ENCODE measurements at regions not wholly inside any gene's neighbourhood (a gene's known extent, or its start where the extent isn't known, plus 50 kb on each side); places are given as distances from the start of the nearest gene placed in this dataset.

GRCh38 chr10:78162853-78163252 lies 129.2 kb downstream of the RPS24 start:
- no peak overlapping the region for H3K4me3 ChIP-seq (ENCODE audit: low read length)
- peaks cover 6% of the 10 kb centered on the region for H3K9me3 ChIP-seq (ENCODE audit: control insufficient read depth, low read length)
- H3K27me3 ChIP-seq (replicated peaks; ENCODE audit: control insufficient read depth, insufficient read depth, low read length): peaks cover 7% of the 10 kb centered on the region
- H3K36me3 ChIP-seq (ENCODE audit: control insufficient read depth, insufficient read depth, low read length, severe bottlenecking): no peaks in the 10 kb centered on the region
- DNase-seq (ENCODE audit: low read depth): no peak
- no peak overlapping the region for H3K9ac ChIP-seq (ENCODE audit: low read length)
- no peaks in the 10 kb centered on the region for H3K4me1 ChIP-seq (ENCODE audit: control insufficient read depth, insufficient read depth, low read length)

GRCh38 chr10:78164702-78165101 lies 131.0 kb downstream of the RPS24 start:
- H3K36me3 ChIP-seq (ENCODE audit: control insufficient read depth, insufficient read depth, low read length, severe bottlenecking): no peaks in the 10 kb centered on the region
- H3K4me1 ChIP-seq (ENCODE audit: control insufficient read depth, insufficient read depth, low read length): peaks cover 3% of the 10 kb centered on the region
- peaks cover 6% of the 10 kb centered on the region for H3K9me3 ChIP-seq (ENCODE audit: control insufficient read depth, low read length)
- H3K4me3 ChIP-seq (ENCODE audit: low read length): no peak overlapping the region
- peaks cover 7% of the 10 kb centered on the region for H3K27me3 ChIP-seq (replicated peaks; ENCODE audit: control insufficient read depth, insufficient read depth, low read length)
- H3K9ac ChIP-seq (ENCODE audit: low read length): no peak overlapping the region
- no peak for DNase-seq (ENCODE audit: low read depth)

GRCh38 chr10:78165172-78165571 lies 131.5 kb downstream of the RPS24 start:
- Histone ChIP-seq H3K9me3 (ENCODE audit: control insufficient read depth, low read length) (peaks cover 6% of the 10 kb centered on the region), H3K27me3 (replicated peaks; ENCODE audit: control insufficient read depth, insufficient read depth, low read length) (peaks cover 7% of the 10 kb centered on the region), H3K4me1 (ENCODE audit: control insufficient read depth, insufficient read depth, low read length) (peaks cover 7% of the 10 kb centered on the region), H3K9ac (ENCODE audit: low read length) (no peak overlapping the region), H3K4me3 (ENCODE audit: low read length) (no peak overlapping the region), H3K36me3 (ENCODE audit: control insufficient read depth, insufficient read depth, low read length, severe bottlenecking) (no peaks in the 10 kb centered on the region)
- DNase-seq (ENCODE audit: low read depth): no peak

- Histone ChIP-seq H3K36me3 (ENCODE audit: control insufficient read depth, insufficient read depth, low read length, severe bottlenecking) (no peaks in the 10 kb centered on the region), H3K9ac (ENCODE audit: low read length) (no peak overlapping the region), H3K9me3 (ENCODE audit: control insufficient read depth, low read length) (peaks cover 6% of the 10 kb centered on the region), H3K27me3 (replicated peaks; ENCODE audit: control insufficient read depth, insufficient read depth, low read length) (peaks cover 7% of the 10 kb centered on the region), H3K4me3 (ENCODE audit: low read length) (no peak overlapping the region), H3K4me1 (ENCODE audit: control insufficient read depth, insufficient read depth, low read length) (peaks cover 11% of the 10 kb centered on the region)
- no peak for DNase-seq (ENCODE audit: low read depth)
Observed at GRCh38 chr10:78165617-78166016, 132.0 kb downstream of the RPS24 start.

GRCh38 chr10:78166261-78166660 lies 132.6 kb downstream of the RPS24 start:
- peaks cover 11% of the 10 kb centered on the region for H3K4me1 ChIP-seq (ENCODE audit: control insufficient read depth, insufficient read depth, low read length)
- no peaks in the 10 kb centered on the region for H3K36me3 ChIP-seq (ENCODE audit: control insufficient read depth, insufficient read depth, low read length, severe bottlenecking)
- H3K9ac ChIP-seq (ENCODE audit: low read length): no peak overlapping the region
- H3K4me3 ChIP-seq (ENCODE audit: low read length): no peak overlapping the region
- peaks cover 7% of the 10 kb centered on the region for H3K27me3 ChIP-seq (replicated peaks; ENCODE audit: control insufficient read depth, insufficient read depth, low read length)
- DNase-seq (ENCODE audit: low read depth): no peak
- H3K9me3 ChIP-seq (ENCODE audit: control insufficient read depth, low read length): peaks cover 6% of the 10 kb centered on the region

- Histone ChIP-seq H3K4me3 (ENCODE audit: low read length) (no peak overlapping the region), H3K36me3 (ENCODE audit: control insufficient read depth, insufficient read depth, low read length, severe bottlenecking) (no peaks in the 10 kb centered on the region), H3K9ac (ENCODE audit: low read length) (no peak overlapping the region), H3K4me1 (ENCODE audit: control insufficient read depth, insufficient read depth, low read length) (peaks cover 11% of the 10 kb centered on the region), H3K9me3 (ENCODE audit: control insufficient read depth, low read length) (no peaks in the 10 kb centered on the region), H3K27me3 (replicated peaks; ENCODE audit: control insufficient read depth, insufficient read depth, low read length) (peaks cover 6% of the 10 kb centered on the region)
- DNase-seq (ENCODE audit: low read depth): no peak
Observed at GRCh38 chr10:78169214-78169613, 135.6 kb downstream of the RPS24 start.

- no peak overlapping the region for H3K4me3 ChIP-seq (ENCODE audit: low read length)
- H3K27me3 ChIP-seq (replicated peaks; ENCODE audit: control insufficient read depth, insufficient read depth, low read length): no peaks in the 10 kb centered on the region
- peak; percentile 27 for DNase-seq (ENCODE audit: low read depth)
- H3K9ac ChIP-seq (ENCODE audit: low read length): no peak overlapping the region
- peaks cover 11% of the 10 kb centered on the region for H3K4me1 ChIP-seq (ENCODE audit: control insufficient read depth, insufficient read depth, low read length)
- no peaks in the 10 kb centered on the region for H3K36me3 ChIP-seq (ENCODE audit: control insufficient read depth, insufficient read depth, low read length, severe bottlenecking)
- no peaks in the 10 kb centered on the region for H3K9me3 ChIP-seq (ENCODE audit: control insufficient read depth, low read length)
Observed at GRCh38 chr10:78170026-78170475, 136.4 kb downstream of the RPS24 start.

GRCh38 chr10:78171633-78172400 lies 138.2 kb downstream of the RPS24 start:
- Histone ChIP-seq H3K27me3 (replicated peaks; ENCODE audit: control insufficient read depth, insufficient read depth, low read length) (no peaks in the 10 kb centered on the region), H3K9ac (ENCODE audit: low read length) (no peak overlapping the region), H3K36me3 (ENCODE audit: control insufficient read depth, insufficient read depth, low read length, severe bottlenecking) (no peaks in the 10 kb centered on the region), H3K9me3 (ENCODE audit: control insufficient read depth, low read length) (no peaks in the 10 kb centered on the region), H3K4me3 (ENCODE audit: low read length) (no peak overlapping the region), H3K4me1 (ENCODE audit: control insufficient read depth, insufficient read depth, low read length) (peaks cover 19% of the 10 kb centered on the region)
- no peak for DNase-seq (ENCODE audit: low read depth)

- Histone ChIP-seq H3K4me1 (ENCODE audit: control insufficient read depth, insufficient read depth, low read length) (peaks cover 19% of the 10 kb centered on the region), H3K36me3 (ENCODE audit: control insufficient read depth, insufficient read depth, low read length, severe bottlenecking) (no peaks in the 10 kb centered on the region), H3K9ac (ENCODE audit: low read length) (no peak overlapping the region), H3K27me3 (replicated peaks; ENCODE audit: control insufficient read depth, insufficient read depth, low read length) (peaks cover under 1% of the 10 kb centered on the region), H3K4me3 (ENCODE audit: low read length) (no peak overlapping the region), H3K9me3 (ENCODE audit: control insufficient read depth, low read length) (no peaks in the 10 kb centered on the region)
- DNase-seq (ENCODE audit: low read depth): peak; percentile 7
Observed at GRCh38 chr10:78173360-78174015, 139.8 kb downstream of the RPS24 start.

GRCh38 chr10:78175444-78176015 lies 141.9 kb downstream of the RPS24 start:
- peaks cover 12% of the 10 kb centered on the region for H3K27me3 ChIP-seq (replicated peaks; ENCODE audit: control insufficient read depth, insufficient read depth, low read length)
- no peak for DNase-seq (ENCODE audit: low read depth)
- H3K36me3 ChIP-seq (ENCODE audit: control insufficient read depth, insufficient read depth, low read length, severe bottlenecking): no peaks in the 10 kb centered on the region
- peaks cover 8% of the 10 kb centered on the region for H3K4me1 ChIP-seq (ENCODE audit: control insufficient read depth, insufficient read depth, low read length)
- H3K9ac ChIP-seq (ENCODE audit: low read length): no peak overlapping the region
- no peak overlapping the region for H3K4me3 ChIP-seq (ENCODE audit: low read length)
- no peaks in the 10 kb centered on the region for H3K9me3 ChIP-seq (ENCODE audit: control insufficient read depth, low read length)
